ENCODE measurements at regions not wholly inside any gene's neighbourhood (a gene's known extent, or its start where the extent isn't known, plus 50 kb on each side); places are given as distances from the start of the nearest gene placed in this dataset.

- DNase-seq (ENCODE audit: low read depth) = no peak
Measured at GRCh38 chr2:158006961-158007719, 94.5 kb upstream of the UPP2 start.

DNA sequence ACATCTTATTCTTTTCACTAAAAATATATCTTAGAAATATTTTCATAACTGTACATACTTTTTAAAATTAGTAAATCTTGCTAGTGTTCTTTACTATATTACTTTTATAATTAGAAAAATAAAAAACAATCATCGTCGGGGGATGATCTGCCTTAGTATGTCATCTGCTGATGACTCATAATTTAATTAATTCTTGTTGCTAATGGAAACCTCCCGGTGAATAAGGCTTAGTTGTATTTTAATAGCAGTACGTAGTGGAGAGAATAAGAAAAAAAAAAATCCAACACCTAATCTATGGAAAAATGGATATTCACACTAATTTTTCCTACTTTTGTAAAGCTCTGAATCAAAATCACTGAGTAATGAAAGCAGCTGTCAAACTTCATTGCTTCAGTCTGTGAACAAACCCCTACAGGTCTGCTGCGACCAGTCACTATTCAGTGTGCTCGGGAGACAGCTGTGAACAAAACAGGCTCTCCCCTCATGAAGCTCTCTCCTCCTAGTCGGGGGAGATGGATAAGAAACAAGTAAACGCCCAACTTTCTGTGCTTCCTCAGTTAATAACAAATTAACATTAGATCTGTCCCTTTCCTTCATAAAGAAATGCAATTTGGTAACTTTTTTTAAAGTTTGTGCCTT, 97.4 kb upstream of the UPP2 start:
- DNase-seq (ENCODE audit: low read depth) = no peak

DNA sequence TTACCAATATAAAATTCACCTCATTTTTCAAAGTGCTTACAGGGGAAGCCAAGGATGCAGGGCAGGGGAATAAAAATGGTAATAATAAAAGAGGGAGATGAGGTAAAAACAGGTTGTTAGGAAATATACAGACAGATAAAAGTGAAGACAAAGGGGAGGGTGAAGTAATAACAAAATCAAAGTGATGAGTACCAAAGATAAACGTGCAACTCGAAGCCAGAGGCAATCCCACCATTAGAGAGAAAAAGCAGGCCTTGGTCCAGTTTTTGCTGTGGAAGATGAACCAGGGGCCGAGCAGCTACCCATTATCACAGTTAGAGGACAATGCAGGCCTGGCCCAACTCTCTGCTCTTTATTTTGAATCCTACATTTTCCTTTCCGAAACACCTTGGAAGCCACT, 99.6 kb upstream of the UPP2 start:
- DNase-seq (ENCODE audit: low read depth) = no peak

GRCh38 chr2:157996799-157997198, 104.9 kb upstream of the UPP2 start:
- no peak for DNase-seq (ENCODE audit: low read depth)

- DNase-seq (ENCODE audit: low read depth) = no peak
Measured at GRCh38 chr2:157995117-157995516, 106.6 kb upstream of the UPP2 start.

DNA sequence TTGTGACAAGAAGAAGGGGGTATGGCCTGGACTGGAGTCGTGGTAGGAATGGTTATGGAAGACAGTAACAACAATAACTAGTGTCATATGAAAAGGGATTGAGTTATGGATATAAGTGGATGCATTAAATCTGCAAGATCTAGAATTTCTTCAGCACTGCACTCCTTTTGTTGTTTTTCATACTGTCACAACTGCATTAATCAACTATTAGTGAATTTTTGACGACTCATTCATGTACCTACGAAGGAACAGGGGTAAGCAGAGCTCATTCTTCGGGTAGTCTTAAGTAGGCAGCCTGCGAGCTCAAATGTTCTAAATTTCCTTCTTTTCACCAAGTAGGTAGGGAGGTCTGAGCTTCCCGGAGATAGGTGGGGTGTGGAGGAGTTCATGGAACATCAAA, 109.7 kb upstream of the UPP2 start:
- no peak for DNase-seq (ENCODE audit: low read depth)

- DNase-seq (ENCODE audit: low read depth) = no peak
Measured at GRCh38 chr2:157990173-157990572, 111.5 kb upstream of the UPP2 start.

GRCh38 chr2:157989227-157989626, 112.4 kb upstream of the UPP2 start:
- DNase-seq (ENCODE audit: low read depth) = no peak

GRCh38 chr2:157986761-157987160, 110.6 kb upstream of the ACVR1 start:
- DNase-seq (ENCODE audit: low read depth) = no peak

DNA sequence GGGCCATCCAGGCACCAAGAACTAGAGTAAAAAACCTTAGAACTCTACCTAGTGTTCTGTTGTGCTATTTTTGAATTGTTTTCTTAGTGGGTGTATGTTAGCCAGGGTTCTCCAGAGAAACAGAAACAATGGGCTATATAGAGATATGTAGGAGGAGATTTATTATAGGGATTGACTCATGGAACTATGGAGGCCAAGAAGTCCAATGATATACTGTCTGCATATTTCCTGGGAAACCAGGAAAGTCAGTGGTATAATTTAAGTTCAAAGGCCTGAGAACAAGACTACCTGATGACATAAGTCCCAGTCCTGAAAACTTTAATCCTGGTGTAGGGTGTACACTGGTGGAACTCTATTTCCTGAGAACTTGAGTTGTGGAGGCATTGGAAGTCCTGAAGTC, 108.7 kb upstream of the ACVR1 start:
- DNase-seq (ENCODE audit: low read depth) = no peak

DNA sequence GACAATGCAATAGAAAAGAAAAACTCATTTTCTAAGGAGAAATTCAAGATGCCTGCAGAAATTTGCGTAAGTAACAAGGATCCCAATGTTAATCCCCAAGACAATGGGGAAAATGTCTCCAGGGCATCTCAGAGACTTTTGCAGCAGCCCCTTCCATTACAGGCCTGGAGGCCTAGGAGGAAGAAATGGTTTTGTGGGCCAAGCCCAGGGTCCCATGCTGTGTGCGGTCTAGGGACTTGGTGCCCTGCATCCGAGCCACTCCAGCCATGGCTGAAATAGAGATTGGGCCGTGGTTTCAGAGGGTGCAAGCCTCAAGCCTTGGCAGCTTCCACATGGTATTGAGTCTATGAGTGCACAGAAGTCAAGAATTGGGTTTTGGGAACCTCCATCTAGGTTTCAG, 103.9 kb upstream of the ACVR1 start:
- DNase-seq (ENCODE audit: low read depth) = no peak

DNA sequence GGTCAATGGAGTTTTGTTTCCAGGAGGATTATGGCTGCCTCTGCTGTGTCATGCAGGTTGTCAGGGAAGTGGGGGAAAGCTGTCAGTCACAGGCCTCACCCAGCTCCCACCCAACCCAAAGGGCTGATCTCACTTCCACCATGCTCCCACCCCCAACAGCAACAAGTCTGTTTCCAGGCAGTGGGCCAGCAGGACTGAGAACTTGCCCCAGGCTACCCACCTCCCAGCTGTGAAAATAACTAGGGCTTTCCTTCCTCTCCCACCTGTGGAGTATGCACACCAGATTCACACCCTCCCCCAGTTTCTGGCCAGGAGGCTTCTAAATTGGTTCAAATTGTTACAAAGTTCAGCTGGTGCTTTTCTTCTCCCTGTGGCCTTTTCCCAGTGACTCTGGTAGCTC, 95.6 kb upstream of the ACVR1 start:
- DNase-seq (ENCODE audit: low read depth) = no peak

- no peak for DNase-seq (ENCODE audit: low read depth)
Measured at GRCh38 chr2:157967856-157968255, 91.7 kb upstream of the ACVR1 start.

DNA sequence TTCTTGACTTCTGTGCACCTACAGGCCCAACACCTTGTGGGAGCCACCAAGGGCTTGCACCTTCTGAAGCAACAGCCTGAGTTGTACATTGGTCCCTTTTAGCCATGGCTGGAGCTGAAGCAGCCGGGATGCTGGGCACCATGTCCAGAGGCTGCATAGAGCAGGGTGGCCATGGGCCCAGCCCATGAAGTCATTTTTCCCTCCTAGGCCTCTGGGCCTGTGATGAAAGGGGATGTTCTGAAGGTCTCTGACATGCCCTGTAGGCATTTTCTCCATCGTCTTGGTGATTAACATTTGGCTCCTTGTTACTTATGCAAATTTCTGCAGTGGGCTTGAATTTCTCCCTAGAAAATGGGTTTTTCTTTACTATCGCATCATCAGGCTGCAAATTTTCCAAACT, 83.1 kb upstream of the ACVR1 start:
- DNase-seq (ENCODE audit: low read depth) = no peak

- DNase-seq (ENCODE audit: low read depth) = no peak
Measured at GRCh38 chr2:157957596-157957995, 81.5 kb upstream of the ACVR1 start.

- DNase-seq (ENCODE audit: low read depth) = no peak
Measured at GRCh38 chr2:157952558-157952957, 76.4 kb upstream of the ACVR1 start.

- DNase-seq (ENCODE audit: low read depth) = no peak
Measured at GRCh38 chr2:157948856-157949255, 72.7 kb upstream of the ACVR1 start.

DNA sequence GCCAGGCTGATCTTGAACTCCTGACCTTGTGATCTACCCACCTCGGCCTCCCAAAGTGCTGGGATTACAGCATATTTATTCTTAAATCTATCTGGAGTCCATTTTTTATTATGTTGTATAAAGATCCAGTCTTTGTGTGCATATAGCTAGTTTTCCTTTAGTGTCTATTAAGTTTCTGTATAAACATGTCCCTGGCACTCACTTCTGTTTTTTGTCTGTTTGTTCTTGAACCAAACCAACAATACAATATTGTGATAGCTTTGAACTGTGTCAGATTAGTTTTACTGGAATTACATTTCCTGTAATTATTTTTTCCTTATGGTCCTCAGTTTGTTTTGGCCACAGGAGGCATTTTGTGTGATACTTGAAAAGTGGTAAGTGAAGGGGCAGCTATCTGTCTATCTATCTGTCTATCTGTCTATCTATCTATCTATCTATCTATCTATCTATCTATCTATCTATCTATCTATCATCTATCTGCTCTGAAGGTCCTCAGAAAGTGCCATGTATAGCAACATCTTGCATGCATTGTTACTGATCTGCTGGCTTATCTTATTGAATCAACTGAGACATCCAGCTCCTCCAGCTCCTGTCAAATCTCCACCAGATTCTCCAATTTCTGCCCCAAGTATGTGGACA, 70.9 kb upstream of the ACVR1 start:
- no peak for DNase-seq (ENCODE audit: low read depth)

DNA sequence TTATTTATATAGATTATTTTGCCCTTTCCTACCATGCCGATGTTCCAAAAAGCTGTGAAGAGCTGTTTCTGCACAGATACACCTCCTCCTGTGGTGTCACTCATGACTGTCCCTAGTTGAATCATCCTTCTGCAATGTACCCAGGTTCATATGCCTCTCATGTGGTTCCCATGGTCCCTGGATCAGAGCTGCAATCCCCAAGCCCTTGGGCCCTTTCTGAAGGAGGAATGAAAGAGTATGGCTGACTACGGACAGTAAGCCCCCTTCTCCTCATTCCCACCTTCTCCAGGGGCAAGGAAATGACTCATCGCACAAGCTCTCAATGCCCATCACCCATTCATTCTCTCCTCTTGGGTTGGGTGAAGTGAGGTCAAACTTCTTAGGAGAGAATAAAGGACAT, 63.9 kb upstream of the ACVR1 start:
- no peak for DNase-seq (ENCODE audit: low read depth)

DNA sequence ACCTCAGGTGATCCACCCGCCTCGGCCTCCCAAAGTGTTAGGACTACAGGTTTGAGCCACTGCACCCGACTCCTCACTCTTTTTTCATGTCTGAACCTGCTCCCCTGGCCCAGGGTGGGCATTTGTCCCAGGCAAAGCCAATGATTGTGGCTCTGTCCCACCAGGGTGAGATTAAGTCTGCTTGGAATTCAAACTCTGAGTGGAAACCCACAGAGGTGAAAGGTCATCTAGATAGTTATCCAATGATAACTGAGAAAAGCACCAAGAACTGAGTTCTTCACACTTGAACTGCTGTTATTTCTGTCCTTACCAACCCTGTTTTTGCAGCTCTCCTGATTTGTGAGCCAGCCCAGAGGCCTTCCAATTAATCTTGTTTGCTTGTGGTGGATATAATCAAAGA, 62.4 kb upstream of the ACVR1 start:
- DNase-seq (ENCODE audit: low read depth) = no peak

GRCh38 chr2:157936406-157936805, 60.3 kb upstream of the ACVR1 start:
- no peak for DNase-seq (ENCODE audit: low read depth)

DNA sequence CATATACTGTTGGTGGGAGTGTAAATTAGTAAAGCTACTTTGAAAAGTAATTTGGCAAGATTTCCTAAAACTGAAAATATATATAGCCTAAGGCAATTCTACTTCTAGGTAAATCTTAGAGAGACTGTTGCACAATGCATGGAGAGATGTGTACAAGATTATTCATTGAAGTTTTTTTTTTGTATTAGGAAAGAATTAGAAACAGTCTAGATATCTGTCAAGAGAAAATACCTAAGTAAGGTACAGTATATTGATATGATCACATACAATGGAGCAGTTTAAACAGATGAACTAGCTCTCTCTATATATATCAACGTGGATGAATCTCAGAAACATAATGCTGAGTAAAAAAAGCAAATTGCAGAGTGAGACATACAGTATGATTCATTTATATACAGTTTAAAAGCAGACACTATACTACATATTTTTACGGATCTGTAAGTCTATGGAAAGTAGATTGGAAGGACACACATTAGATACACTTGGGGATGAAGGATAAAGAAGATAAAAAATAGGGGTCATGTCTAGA, 59.3 kb upstream of the ACVR1 start:
- DNase-seq (ENCODE audit: low read depth) = no peak

GRCh38 chr2:157934684-157935377, 58.7 kb upstream of the ACVR1 start:
- no peak for DNase-seq (ENCODE audit: low read depth)

Measured in non-pigmented ciliary epithelial cell (primary cell).